SU-DHL-6 (cell line): ENCODE measurements at regions not wholly inside any gene's neighbourhood (a gene's known extent, or its start where the extent isn't known, plus 50 kb on each side); places are given as distances from the start of the nearest gene placed in this dataset.

Experiments used
- EZH2phosphoT487 ChIP-seq: fragments of 200-600 bp; sonication (generic), shearing (Covaris generic); conservative IDR thresholded peaks from 2 replicates; pipeline ENCODE4 v1.6.1; 2018; ENCODE audit warnings: mild to moderate bottlenecking, antibody characterized with exemption, low read length, moderate library complexity, mixed read lengths
- TF ChIP-seq, protein P1 (sequence below): fragments of 200-600 bp; sonication (generic); IDR thresholded peaks from one replicate; pipeline ENCODE4 v1.5.1; 2017; ENCODE audit warnings: antibody characterized with exemption, mild to moderate bottlenecking, low read length, moderate library complexity; ENCODE audit not compliant: insufficient read depth, poor library complexity, severe bottlenecking

DNA sequence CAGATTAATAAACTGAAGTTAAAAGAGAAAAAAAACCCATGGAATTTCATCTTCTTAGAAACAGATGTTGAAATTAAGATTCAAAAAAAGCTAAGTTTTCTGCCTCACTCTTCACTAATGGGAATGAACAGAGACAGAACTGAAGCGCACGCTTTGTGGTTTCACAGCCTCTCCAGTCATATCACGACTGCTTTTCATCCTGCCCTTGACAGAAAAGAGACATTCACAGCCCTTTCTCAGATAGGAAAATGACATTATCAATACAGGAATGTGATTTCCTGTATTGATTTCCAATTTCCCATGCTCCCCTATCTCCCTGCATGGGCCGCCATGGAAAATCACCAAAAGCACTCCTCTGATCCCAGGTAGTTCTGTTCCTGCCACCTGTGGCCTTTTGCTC lies 108.2 kb downstream of the PFKFB3 start:
- TF ChIP-seq, protein P1, sequence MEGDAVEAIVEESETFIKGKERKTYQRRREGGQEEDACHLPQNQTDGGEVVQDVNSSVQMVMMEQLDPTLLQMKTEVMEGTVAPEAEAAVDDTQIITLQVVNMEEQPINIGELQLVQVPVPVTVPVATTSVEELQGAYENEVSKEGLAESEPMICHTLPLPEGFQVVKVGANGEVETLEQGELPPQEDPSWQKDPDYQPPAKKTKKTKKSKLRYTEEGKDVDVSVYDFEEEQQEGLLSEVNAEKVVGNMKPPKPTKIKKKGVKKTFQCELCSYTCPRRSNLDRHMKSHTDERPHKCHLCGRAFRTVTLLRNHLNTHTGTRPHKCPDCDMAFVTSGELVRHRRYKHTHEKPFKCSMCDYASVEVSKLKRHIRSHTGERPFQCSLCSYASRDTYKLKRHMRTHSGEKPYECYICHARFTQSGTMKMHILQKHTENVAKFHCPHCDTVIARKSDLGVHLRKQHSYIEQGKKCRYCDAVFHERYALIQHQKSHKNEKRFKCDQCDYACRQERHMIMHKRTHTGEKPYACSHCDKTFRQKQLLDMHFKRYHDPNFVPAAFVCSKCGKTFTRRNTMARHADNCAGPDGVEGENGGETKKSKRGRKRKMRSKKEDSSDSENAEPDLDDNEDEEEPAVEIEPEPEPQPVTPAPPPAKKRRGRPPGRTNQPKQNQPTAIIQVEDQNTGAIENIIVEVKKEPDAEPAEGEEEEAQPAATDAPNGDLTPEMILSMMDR, result no peak
- no peak for TF ChIP-seq EZH2phosphoT487
